Endothelial cell of umbilical vein (primary cell): ENCODE measurements at regions not wholly inside any gene's neighbourhood (a gene's known extent, or its start where the extent isn't known, plus 50 kb on each side); places are given as distances from the start of the nearest gene placed in this dataset.

Experiments used
- BruUV-seq: library from RNA; stranded (reverse); fragments of 400-500 nt; replicated peaks from 2 replicates; lab custom pipeline; 2021; lab: Mats Ljungman, UMichigan
- CTCF ChIA-PET: fragments of 300-600, 350-600 bp; sonication (Branson Sonifier 250); formaldehyde crosslinking; loops from one replicate; lab custom pipeline; 2021; ENCODE audit warnings: antibody characterized with exemption, inconsistent platforms; lab: Charles Lee
- POLR2A ChIA-PET: fragments of 300-600, 350-600 bp; sonication (Branson Sonifier 250); formaldehyde crosslinking; loops from one replicate; lab custom pipeline; 2021; ENCODE audit warnings: antibody characterized with exemption, inconsistent platforms; lab: Charles Lee
- DNase-seq: peaks from one replicate; pipeline ENCODE4 v3.0.0-alpha.2; 2011; ENCODE audit warnings: low read depth, low spot score
- FAIRE-seq: peaks from 2 replicates; lab custom pipeline; 2011; peaks lifted over from hg19 to GRCh38; lab: Jason Lieb, UNC
- H2AFZ ChIP-seq: 2 replicates; pipeline ENCODE4 v1.6.0; 2012; ENCODE audit warnings: low read depth, low read length, control low read depth, inconsistent platforms
- H3K27ac ChIP-seq: 2 replicates; pipeline ENCODE4 v1.5.1; 2011; ENCODE audit warnings: low read depth, mild to moderate bottlenecking, control low read depth, low read length, moderate library complexity; ENCODE audit not compliant: insufficient read depth
- H3K27me3 ChIP-seq, 2 experiments: 2 replicates each; pipeline versions ENCODE4 v1.6.0 to v1.6.1; 2011; ENCODE audit warnings: low read length in 2 of 2, mixed read lengths in 1 of 2; ENCODE audit not compliant: control insufficient read depth in 2 of 2, insufficient read depth in 2 of 2
- H3K36me3 ChIP-seq, 2 experiments: 2 replicates in 1 of 2; 3 replicates in 1 of 2; pipeline ENCODE4 v1.5.1; 2011; ENCODE audit warnings: low read length in 2 of 2, mild to moderate bottlenecking in 1 of 2, moderate library complexity in 1 of 2; ENCODE audit not compliant: control insufficient read depth in 2 of 2, insufficient read depth in 2 of 2; ENCODE audit errors: extremely low read depth in 1 of 2
- H3K4me1 ChIP-seq: 3 replicates; pipeline ENCODE4 v1.5.1; 2011; ENCODE audit warnings: mild to moderate bottlenecking, low read length; ENCODE audit not compliant: control insufficient read depth, insufficient read depth; ENCODE audit errors: extremely low read depth
- H3K4me2 ChIP-seq: 2 replicates; pipeline ENCODE4 v1.6.1; 2011; ENCODE audit warnings: low read length, control low read depth, mixed read lengths; ENCODE audit not compliant: insufficient read depth
- H3K4me3 ChIP-seq, 3 experiments: fragments of 200-600 bp in 1 of 3; sonication (generic), shearing (Covaris generic) in 1 of 3; replicated peaks in 1 of 3; 2 replicates each; pipeline ENCODE4 v1.5.1; 2011 to 2016; ENCODE audit warnings: control low read depth in 3 of 3, low read length in 3 of 3, mild to moderate bottlenecking in 2 of 3, inconsistent platforms in 1 of 3, low read depth in 1 of 3, moderate library complexity in 1 of 3; ENCODE audit not compliant: insufficient read depth in 1 of 3
- H3K79me2 ChIP-seq: 2 replicates; pipeline ENCODE4 v1.6.0; 2012; ENCODE audit warnings: low read length, inconsistent platforms; ENCODE audit not compliant: control insufficient read depth, insufficient read depth
- H3K9ac ChIP-seq: replicated peaks from 2 replicates; pipeline ENCODE3; 2011; ENCODE audit warnings: low read length, control low read depth; ENCODE audit not compliant: insufficient read depth; ENCODE audit errors: extremely low read depth
- H3K9me1 ChIP-seq: replicated peaks from 3 replicates; pipeline ENCODE4 v1.6.0; 2011; ENCODE audit warnings: mild to moderate bottlenecking, low read length; ENCODE audit not compliant: control insufficient read depth, insufficient read depth; ENCODE audit errors: extremely low read depth
- H3K9me3 ChIP-seq: replicated peaks from 2 replicates; pipeline ENCODE4 v1.5.1; 2012; ENCODE audit warnings: low read length, inconsistent platforms; ENCODE audit not compliant: control insufficient read depth, insufficient read depth
- H4K20me1 ChIP-seq: replicated peaks from 2 replicates; pipeline ENCODE3; 2011; ENCODE audit warnings: mild to moderate bottlenecking, low read length; ENCODE audit not compliant: control insufficient read depth, insufficient read depth; ENCODE audit errors: extremely low read depth
- CTCF ChIP-seq, 2 donors: IDR thresholded peaks; 1 replicate in 1 of 2; 2 replicates in 1 of 2; pipeline ENCODE4 v1.5.1; 2011; ENCODE audit warnings: low read length in 2 of 2, mild to moderate bottlenecking in 2 of 2, moderate library complexity in 2 of 2, control low read depth in 1 of 2, inconsistent platforms in 1 of 2, low read depth in 1 of 2; ENCODE audit not compliant: insufficient read depth in 1 of 2; ENCODE audit errors: extremely low read depth in 1 of 2
- EZH2 ChIP-seq: IDR thresholded peaks from 2 replicates; pipeline ENCODE4 v1.6.1; 2012; ENCODE audit warnings: borderline replicate concordance, low read depth, mild to moderate bottlenecking, moderate library complexity, low read length, inconsistent platforms; ENCODE audit not compliant: severe bottlenecking
- FOS ChIP-seq: IDR thresholded peaks from 2 replicates; pipeline ENCODE4 v1.6.1; 2011; ENCODE audit warnings: mild to moderate bottlenecking, low read length, moderate library complexity, borderline replicate concordance; ENCODE audit not compliant: insufficient read depth
- GATA2 ChIP-seq: IDR thresholded peaks from 2 replicates; pipeline ENCODE4 v1.7.0; 2011; ENCODE audit warnings: low read depth, mild to moderate bottlenecking, moderate library complexity, mixed read lengths, low read length; ENCODE audit not compliant: insufficient read length, insufficient read depth
- JUN ChIP-seq: IDR thresholded peaks from 2 replicates; pipeline ENCODE4 v1.6.1; 2011; ENCODE audit warnings: borderline replicate concordance, low read depth; ENCODE audit not compliant: insufficient read length, insufficient read depth
- MAX ChIP-seq: IDR thresholded peaks from 2 replicates; pipeline ENCODE4 v1.6.1; 2011; ENCODE audit not compliant: insufficient read depth, insufficient read length
- MYC ChIP-seq: IDR thresholded peaks from one replicate; pipeline ENCODE4 v1.6.1; 2011; ENCODE audit warnings: mild to moderate bottlenecking, low read depth, low read length
- POLR2A ChIP-seq: IDR thresholded peaks from 2 replicates; pipeline ENCODE4 v1.6.1; 2012; ENCODE audit warnings: low read depth, mild to moderate bottlenecking, control low read depth, low read length
- POLR2AphosphoS5 ChIP-seq: IDR thresholded peaks from 2 replicates; pipeline ENCODE4 v1.6.1; 2012; ENCODE audit warnings: low read depth, mild to moderate bottlenecking, control low read depth, low read length, moderate library complexity; ENCODE audit not compliant: insufficient read depth
- dilution Hi-C: fragments of 300-500 bp; cut with MboI; formaldehyde crosslinking; loops from one replicate; pipeline ENCODE4 v1.15.0; 2019; ENCODE audit warnings: low sequenced_read_pairs; ENCODE audit not compliant: extremely low pct_ligation_motif_present
- intact Hi-C: fragments of 100-400 bp; cut with micrococcal nuclease; formaldehyde crosslinking; loops from one replicate; pipeline ENCODE4 v1.10.0; 2022

- Histone ChIP-seq H3K4me1 (no peaks in the 10 kb centered on the region), H3K9ac (no peak overlapping the region), H3K27me3 (no peaks in the 10 kb centered on the region), H3K9me3 (no peaks in the 10 kb centered on the region), H3K36me3 (no peaks in the 10 kb centered on the region), H3K4me3 (no peak overlapping the region), H4K20me1 (no peaks in the 10 kb centered on the region), H3K79me2 (no peaks in the 10 kb centered on the region), H3K27ac (no peak overlapping the region), H2AFZ (no peak overlapping the region), H3K4me2 (no peak overlapping the region), H3K9me1 (no peaks in the 10 kb centered on the region)
- BruUV-seq = no TSS peak
- DNase-seq (no peak), FAIRE-seq (peak; percentile 72)
- POLR2A ChIA-PET = no interaction called here
- intact Hi-C loops = no loop called here
- CTCF ChIA-PET = no interaction called here
- dilution Hi-C loops = no loop called here
- TF ChIP-seq FOS (no peak), POLR2AphosphoS5 (no peak), POLR2A (no peak), CTCF (IDR thresholded peaks at IDR 0.05; ENCODE audit: extremely low read depth in 1 of 2, insufficient read depth in 1 of 2, low read depth in 1 of 2, low read length in 2 of 2) (no peak), MAX (no peak), GATA2 (no peak), EZH2 (no peak), MYC (no peak), JUN (no peak)
Observed at GRCh38 chr2:83143946-83144345, 1315.1 kb downstream of the SUCLG1 start.
